Epithelial cell of prostate (primary cell): ENCODE measurements at regions not wholly inside any gene's neighbourhood (a gene's known extent, or its start where the extent isn't known, plus 50 kb on each side); places are given as distances from the start of the nearest gene placed in this dataset.

Experiments used
- DNase-seq: peaks from one replicate; pipeline ENCODE4 v3.0.0-alpha.2; 2011; ENCODE audit warnings: low read depth, low spot score
- H3K27ac ChIP-seq: fragments of 450-650 bp; 2 replicates; pipeline ENCODE4 v1.5.1; 2017; ENCODE audit warnings: mild to moderate bottlenecking

DNA sequence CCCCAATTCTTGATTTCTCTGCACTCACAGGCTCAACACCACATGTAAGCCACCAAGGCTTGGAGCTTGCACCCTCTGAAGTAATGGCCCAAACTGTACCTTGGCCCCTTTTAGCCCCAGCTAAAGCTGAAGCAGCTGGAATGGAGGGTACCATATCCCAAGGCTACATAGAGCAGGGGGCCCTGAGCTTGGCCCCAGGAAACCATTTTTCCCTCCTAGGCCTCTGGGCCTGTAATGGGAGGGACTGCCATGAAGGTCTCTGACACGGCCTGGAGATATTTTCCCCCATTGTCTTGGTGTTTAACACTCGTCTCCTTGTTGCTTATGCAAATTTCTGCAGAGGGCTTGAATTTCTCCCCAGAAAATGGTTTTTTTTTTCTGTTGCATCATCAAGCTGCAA lies 69.7 kb downstream of the SKA1 start:
- DNase-seq, result no peak
- H3K27ac ChIP-seq, result no peak overlapping the region

DNA sequence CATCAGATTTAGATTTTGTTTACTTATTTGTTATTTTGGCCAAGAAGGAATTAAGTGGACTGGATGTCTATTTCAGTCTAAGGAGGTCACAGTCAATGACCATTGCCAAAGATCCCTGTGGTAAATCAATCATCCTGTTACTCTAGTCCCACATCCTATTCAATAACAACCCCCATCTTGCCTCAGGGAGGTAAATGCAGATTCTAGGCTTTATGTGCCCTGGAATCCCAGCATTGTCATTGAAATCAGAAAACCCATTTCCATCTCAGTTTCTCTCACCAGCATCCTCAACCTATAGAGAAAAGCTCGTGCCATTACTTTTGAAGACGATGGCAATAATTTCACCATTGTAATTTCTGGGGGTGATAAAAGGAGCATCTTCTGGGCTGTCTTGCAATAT lies 71.8 kb downstream of the SKA1 start:
- no peak overlapping the region for H3K27ac ChIP-seq
- DNase-seq, result no peak

DNA sequence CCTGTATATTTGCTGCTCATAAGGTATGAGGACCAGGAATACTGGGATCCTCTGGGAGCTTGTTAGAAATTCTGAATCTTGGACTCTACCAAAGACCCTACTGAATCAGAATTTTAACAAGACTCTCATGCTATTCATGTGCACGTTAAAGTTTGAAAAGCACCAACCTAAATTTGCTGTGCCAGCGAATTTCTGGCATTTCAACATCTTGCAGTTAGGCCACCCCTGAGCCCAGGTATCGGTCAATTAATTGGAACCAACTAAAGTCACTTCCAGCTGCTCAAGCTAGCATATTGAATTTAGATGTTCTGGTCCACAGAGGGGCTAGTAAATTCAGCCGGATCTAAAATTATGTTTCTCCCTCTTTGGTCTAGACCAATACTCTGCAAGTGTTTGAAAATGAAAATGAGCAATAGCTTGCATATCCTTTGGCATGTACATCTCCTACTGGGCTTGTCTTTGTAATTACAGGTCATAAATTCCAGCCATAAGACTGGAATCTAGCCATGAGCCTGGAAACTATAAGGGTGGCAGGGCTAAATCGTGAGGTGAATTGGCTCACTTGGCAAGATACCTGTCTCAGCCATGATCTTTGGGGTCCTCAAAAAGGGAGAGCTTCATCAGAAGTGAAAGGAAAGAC lies 72.4 kb downstream of the SKA1 start:
- H3K27ac ChIP-seq, result no peak overlapping the region

DNA sequence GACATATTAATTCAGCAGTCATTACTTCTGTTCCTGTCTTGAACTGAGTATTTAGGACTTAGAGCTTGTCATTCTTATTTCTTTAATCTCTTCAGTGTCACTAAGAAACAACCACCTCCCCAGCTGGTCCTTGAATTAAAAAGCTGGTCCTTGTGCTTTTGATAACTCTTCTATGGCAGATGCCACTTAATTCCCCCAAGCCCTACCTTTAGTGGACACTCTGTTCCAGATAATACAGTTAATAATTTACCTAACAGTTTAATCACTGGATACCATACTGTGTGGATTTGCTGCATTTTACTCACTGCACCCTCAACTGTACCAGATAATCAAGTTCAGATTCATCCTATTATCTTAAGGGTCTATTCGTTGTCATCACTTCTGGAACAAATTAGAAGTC lies 73.1 kb downstream of the SKA1 start:
- no peak for DNase-seq
- H3K27ac ChIP-seq, result no peak overlapping the region

More for the DNA sequence above, 72.4 kb downstream of the SKA1 start:
- no peak for DNase-seq

DNA sequence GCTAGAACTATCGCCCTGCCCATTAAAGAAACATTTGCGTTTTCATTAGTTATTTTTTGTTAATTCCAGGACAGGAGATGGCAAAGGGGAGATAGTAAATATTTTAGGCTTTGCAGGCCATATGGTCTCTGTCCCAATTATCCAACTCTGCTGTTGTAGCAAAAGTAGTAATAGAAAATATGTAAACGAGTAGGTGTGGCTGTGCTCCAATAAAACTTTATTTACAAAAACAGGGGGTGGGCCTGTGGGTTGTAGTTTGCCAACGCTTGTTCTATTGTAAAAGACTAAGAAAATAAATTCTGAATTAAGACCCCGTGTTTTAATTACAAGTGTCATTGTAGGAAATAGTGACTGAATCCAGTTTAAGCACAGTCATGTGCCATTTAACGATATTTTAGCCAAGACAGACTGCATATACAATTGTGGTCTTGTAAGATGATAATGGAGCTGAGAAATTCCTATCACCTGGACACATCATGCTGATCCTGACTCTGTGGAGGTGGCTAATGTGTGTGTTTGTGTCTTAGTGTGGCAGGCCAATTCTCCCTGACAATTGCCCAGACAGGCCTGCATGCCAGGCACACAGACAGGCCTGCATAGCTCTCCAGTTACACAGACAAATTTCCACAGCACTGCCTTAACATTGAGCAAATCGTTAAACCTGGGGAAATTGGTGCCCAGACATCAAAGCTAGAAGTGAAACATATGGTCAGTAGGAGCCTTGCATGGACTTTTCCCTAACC lies 76.4 kb downstream of the SKA1 start:
- H3K27ac ChIP-seq, result peak overlapping the region; percentile 85
- DNase-seq, result no peak

DNA sequence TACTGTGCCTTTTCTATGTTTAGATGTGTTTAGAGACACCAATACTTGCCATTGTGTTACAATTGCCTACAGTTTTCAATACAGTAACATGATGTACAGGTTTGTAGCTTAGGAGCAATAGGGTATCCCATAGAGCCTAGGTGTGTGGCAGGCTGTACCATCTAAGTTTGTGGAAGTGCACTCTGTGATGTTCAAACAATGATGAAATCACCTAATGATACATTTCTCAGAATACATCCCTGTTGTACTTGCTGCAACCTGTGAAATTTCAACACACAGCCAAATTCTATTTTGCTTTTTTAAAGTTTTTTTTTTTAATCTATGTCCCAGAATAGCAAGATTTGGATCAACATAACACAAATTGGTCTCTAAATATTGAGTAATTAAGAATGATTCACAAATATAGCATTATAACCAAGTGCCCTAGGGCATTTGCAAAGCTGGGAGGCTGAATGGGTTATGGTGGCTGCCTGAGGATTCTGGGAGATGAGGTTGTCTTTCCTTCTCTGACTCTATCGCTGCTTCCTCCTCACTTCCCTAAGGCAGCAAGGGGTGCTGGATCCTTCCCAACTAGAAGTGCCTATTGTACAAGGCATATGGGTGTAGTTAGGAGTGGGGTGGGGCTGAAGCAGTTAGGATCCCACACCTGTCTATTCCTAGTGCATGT lies 78.3 kb downstream of the SKA1 start:
- no peak for DNase-seq
- peak overlapping the region; percentile 85 for H3K27ac ChIP-seq

DNA sequence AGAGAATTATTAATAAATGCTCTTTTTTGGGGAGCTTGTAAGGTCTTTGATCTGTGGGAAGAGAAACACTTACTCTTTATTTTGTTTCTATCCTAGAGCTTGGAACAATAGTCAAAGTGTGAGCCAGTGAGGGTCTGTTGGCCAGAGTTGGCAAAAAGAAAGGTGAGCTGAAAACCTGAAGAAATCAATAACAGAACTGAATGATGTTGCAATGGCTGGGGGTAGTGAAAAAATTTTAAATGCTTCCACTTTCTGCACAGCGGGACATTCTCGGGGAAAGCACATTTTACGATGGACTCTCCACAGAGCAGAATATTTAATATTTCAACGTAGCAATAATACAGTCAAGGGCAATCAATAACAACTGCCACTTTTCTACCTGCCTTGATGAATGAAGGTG lies 78.9 kb downstream of the SKA1 start:
- peak overlapping the region; percentile 85 for H3K27ac ChIP-seq
- no peak for DNase-seq

DNA sequence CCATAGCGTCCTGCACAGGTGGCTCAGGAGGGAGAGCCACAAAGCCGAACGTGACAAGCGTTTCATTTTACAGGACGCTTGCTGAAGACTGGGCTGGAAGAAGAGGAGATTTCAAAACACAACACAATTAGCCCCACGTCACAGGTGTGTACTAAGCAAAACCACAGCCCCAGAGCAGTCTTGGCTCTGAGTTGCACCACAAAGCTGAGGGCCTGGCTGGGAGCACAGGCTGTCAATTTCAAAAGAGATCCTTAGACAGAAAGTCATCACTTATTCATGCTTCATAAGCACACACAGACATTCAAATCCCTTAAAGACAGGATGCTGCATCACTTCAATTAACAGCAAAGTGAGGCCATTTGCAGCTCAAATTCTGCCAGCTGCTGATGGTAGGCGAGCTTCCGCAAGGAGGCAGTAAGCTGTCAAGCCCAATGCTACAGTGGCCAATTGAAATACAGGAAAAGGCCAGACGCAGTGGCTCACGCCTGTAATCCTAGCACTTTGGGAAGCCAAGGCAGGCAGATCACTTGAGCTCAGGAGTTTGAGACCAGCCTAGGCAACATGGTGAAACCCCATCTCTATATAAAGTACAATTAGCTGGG lies 79.6 kb downstream of the SKA1 start:
- peak; percentile 79 for DNase-seq
- peak overlapping the region; percentile 85 for H3K27ac ChIP-seq

DNA sequence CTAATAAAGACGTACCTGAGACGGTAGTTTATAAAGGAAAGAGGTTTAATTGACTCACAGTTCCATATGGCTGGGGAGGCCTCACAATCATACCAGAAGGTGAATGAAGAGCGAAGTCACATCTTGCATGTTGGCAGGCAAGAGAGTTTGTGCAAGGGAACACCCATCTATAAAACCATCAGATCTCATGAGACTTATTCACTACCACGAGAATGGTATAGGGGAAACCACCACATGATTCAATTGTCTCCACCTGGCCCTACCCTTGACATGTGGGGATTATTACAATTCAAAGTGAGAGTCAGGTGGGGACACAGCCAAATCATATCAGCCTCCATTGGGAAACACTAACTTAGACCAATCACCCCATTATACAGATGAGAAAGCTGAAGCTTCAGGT lies 81.4 kb downstream of the SKA1 start:
- H3K27ac ChIP-seq, result no peak overlapping the region
- DNase-seq, result no peak

DNA sequence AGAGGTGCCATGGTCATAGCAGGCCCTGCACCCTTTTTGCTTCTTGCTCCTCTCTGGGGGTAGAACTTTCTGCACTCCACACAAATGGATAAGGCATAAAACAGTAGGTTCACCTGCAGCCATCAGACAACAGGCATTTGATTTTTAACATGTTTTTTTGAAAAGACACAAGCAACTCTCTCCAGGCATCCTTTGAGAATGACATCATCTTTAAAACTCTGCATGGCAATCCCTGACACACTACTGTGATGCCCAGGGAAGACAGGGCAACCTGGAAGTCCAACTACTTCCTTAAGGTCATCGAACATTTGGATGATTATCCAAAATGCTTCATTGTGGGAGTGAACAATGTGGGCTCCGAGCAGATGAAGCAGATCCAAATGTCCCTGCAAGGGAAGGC lies 82.8 kb downstream of the SKA1 start:
- no peak overlapping the region for H3K27ac ChIP-seq
- DNase-seq, result no peak

DNA sequence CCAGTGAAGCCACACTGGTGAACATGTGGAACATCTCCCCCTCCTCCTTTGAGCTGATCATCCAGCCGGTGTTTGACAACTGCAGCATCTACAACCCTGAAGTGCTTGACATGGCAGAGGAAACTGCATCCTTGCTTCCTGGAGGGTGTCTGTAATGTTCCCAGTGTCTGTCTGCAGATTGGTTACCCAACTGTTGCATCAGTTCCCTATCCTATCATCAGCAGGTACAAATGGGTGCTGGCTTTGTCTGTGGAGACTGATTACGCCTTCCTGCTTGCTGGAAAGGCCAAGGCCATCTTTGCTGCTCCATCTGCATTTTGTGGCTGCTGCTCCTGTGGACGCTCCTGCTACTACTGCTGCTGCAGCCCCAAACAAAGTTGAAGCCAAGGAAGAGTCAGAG lies 83.5 kb downstream of the SKA1 start:
- DNase-seq, result no peak
- H3K27ac ChIP-seq, result no peak overlapping the region

DNA sequence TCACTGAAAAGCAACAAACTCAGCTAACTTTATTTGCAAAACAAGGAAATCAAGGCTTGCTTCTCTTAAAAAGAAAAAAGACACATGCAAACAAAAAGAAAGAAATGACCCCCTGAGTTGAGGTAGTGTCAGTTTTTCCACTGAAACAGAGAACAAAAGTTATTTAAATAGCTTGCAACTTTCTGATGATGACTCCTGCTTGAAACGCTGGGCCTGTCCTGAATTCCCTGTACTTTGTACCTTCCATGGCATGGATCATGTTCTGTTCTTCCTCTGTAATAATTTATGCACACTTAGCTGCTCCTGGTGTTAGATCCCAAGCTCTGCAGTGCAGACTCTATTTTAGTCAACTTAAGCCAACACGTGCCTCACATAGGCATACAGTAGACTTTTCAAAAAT lies 84.0 kb downstream of the SKA1 start:
- no peak for DNase-seq
- H3K27ac ChIP-seq, result no peak overlapping the region

DNA sequence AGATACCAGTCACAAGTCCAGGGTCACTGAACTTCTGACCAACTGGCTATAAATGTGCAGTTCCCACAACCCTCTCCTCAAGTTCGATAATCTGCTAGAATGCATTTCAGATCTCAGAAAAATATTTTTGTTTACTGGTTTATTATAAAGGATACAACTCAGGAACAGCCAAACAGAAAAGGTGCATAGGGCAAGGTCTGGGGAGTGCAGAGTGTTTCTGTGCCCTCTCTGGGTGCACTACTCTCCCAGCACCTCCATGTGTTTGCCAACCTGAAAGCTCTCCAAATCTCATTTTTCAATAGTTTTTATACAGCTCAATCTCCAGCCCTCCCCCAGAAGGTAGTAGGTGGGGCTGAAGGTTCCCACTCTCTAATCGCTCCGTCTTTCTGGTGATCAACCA lies 85.2 kb downstream of the SKA1 start:
- DNase-seq, result no peak
- no peak overlapping the region for H3K27ac ChIP-seq

DNA sequence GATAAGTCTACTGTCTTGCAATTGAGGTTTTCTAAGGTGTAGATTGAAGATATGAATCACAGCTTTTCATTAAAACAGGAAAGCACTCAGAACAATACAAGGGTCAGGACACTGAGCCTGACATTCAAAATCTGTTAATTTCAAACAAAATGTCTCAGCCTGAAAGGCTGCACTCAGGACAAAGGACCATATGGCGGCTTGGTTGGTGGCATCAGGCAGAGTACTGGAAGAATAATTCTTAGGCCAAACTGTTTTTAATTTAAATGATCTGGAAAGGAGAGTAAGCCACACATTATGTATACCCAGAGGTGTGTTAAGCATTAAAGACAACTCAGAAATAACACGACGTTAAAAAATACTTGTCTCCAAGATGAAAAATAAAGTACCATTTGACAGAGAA lies 85.9 kb downstream of the SKA1 start:
- H3K27ac ChIP-seq, result no peak overlapping the region
- DNase-seq, result no peak

DNA sequence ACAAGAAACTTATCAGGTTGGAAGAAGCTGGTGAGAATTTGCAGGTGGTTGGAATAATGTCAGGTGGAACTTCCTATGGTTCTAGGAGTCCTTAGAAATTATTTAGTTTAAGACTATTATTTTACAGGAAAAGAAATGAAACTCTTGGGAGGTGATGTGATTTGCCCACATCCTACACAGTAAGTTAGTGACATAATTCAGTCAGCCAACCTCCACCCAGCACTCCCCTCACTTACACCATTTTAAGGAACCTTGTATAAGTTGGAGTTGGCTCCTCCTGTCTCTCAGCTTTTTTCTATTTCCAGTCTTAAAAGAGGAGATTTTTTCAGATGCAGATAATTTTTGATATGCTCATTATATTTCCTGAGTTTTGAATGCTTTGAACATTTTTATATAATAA lies 86.4 kb downstream of the SKA1 start:
- no peak for DNase-seq
- no peak overlapping the region for H3K27ac ChIP-seq

DNA sequence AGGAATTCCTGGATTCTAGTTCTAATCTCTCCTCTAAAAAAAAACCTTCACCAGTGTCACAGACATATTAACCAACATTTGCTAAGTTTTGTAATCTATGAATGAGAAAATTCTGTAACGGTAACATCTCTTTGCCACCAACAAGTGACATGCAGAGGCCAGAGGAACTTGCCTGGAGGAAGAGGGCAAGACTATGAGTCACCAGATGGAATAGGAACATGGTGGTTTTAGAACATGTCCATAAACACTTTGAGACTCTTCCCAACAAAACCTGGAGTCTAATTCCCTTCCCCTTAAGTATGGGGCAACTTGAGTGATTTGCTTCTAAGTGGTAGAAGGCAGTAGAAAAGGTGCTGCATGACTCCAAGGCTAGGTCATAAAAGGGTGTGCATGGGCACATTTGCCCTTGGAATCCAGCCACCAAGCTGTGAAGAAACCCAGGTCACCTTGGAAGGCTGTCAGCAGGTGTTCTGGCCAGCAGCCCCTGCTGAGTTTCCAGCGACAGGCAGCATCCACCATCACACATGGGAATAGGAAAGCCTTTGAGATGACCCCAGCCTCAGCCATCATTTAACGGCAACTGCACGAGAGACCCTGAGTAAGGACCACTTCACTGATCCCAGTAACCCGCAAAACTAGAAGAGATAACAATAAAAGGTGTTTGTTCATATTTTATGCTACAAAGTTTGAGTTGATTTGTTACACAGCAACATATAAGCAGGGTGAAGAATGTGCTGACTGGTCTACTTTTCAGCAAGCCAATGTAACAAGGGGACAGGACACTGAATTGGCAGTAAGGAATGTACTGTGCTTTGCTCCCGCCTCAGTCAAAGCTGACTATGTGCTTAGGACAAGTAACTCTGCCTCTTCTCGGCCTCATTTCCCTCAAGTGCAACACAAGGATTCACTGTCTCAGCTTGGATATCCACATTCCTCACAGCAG lies 90.6 kb downstream of the SKA1 start:
- peak overlapping the region; percentile 38 for H3K27ac ChIP-seq
- DNase-seq, result no peak

DNA sequence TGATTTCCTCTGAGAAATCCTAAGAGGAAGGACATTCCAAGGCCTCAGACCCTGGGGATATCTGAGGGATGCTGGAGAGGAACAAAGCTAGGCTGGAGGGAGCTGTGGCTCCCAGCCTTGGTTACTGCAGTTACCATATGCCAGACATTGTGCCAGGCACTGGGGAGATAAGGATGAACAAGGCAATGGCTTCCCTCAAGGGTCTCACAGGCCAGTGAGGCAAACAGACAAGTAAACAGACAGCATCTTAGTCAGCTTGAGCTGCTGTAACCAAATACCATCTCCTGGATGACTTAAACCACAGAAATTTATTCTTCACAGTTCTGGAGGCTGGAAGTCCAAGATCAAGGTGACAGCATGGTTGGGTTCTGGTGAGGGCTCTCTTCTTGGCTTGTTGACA lies 91.8 kb downstream of the SKA1 start:
- DNase-seq, result no peak
- peak overlapping the region; percentile 38 for H3K27ac ChIP-seq

DNA sequence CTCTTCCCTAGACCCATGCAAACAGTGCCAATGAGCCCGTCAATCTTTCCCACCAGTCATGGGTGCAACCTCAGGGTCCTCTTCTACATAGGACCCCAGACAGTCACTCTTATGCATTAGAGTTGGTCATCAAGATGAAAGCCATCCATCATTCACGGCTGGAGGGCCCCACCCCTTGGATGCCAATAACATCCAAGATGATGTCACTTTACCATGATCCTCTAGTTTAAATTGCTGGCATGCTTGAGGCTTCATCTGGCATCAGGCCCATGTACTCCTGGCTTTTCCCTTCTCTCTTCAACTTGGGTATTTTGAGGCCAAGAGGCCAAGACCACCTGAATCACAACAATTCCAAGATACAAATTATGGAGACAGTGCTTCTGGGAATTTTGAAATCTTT lies 91.1 kb upstream of the MAPK4 start:
- H3K27ac ChIP-seq, result no peak overlapping the region
- no peak for DNase-seq

DNA sequence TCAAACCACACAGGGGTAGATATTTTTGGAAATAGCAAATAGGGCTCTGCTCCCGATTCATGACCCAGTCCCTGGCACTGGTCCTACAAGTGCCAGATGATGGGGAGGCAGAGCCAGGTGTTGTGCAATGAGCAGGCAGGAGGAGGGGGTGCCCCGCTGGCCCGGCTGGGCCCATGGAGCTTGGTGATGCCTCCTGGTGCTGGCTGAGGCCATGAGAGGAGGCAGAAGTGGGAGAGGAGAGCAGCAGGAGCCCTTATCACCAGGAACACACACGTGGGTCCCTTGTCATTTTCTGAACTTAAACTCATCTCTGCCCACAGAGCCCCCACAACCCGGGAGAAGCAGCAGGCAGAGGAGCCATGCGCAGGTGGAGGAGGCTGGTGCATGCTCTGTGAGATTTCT lies 90.5 kb upstream of the MAPK4 start:
- no peak for DNase-seq
- H3K27ac ChIP-seq, result no peak overlapping the region

DNA sequence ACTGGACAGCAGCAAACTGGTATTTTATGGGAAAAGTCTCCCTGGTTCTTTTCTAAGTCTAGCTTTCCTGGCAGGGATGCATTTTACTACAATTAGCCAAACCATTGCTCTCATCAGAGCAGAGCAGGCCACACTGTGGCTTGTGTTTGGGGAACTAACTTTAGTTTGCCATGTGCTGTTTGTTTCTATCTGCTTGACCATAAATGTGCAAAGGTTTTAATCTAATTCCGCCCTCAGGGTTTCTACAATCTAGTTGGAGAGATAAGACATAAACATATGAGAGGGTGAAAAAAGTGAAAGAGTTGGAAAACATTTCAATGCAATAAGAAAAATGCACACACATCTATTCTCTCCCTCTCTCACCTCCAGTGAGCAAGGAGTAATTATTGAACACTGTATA lies 86.9 kb upstream of the MAPK4 start:
- DNase-seq, result no peak

More for the DNA sequence above, 86.9 kb upstream of the MAPK4 start:
- no peak overlapping the region for H3K27ac ChIP-seq
